ENCODE measurements at regions not wholly inside any gene's neighbourhood (a gene's known extent, or its start where the extent isn't known, plus 50 kb on each side); places are given as distances from the start of the nearest gene placed in this dataset.
"Not testable (repeated sequence)": the region's sequence is repeated elsewhere in the genome, so short reads cannot be mapped to it uniquely, and the experiment has no call there.

GRCh38 chr1:58183286-58183685 lies 363.2 kb downstream of the OMA1 start:
- no peak for DNase-seq

GRCh38 chr1:58180537-58180936 lies 366.0 kb downstream of the OMA1 start:
- no peak for DNase-seq

GRCh38 chr1:58169160-58169559 lies 377.4 kb downstream of the OMA1 start:
- DNase-seq: not testable (repeated sequence)

GRCh38 chr1:58167131-58167530 lies 379.4 kb downstream of the OMA1 start:
- DNase-seq: not testable (repeated sequence)

- DNase-seq: no peak
Measured at GRCh38 chr1:58166417-58166816, 380.1 kb downstream of the OMA1 start.

GRCh38 chr1:58165073-58165472 lies 381.5 kb downstream of the OMA1 start:
- DNase-seq: no peak

GRCh38 chr1:58162952-58163550 lies 383.5 kb downstream of the OMA1 start:
- no peak for DNase-seq

- DNase-seq: no peak
Measured at GRCh38 chr1:58159434-58159830, 387.1 kb downstream of the OMA1 start.

GRCh38 chr1:58158506-58159433 lies 387.8 kb downstream of the OMA1 start:
- no peak for DNase-seq

GRCh38 chr1:58158016-58158415 lies 388.5 kb downstream of the OMA1 start:
- DNase-seq: no peak

GRCh38 chr1:58157256-58157655 lies 389.3 kb downstream of the OMA1 start:
- DNase-seq: no peak

GRCh38 chr1:58156831-58157230 lies 389.7 kb downstream of the OMA1 start:
- DNase-seq: no peak

- no peak for DNase-seq
Measured at GRCh38 chr1:58156124-58156468, 390.4 kb downstream of the OMA1 start.

GRCh38 chr1:58155418-58156123 lies 391.0 kb downstream of the OMA1 start:
- DNase-seq: no peak

GRCh38 chr1:58154256-58154655 lies 392.3 kb downstream of the OMA1 start:
- no peak for DNase-seq

GRCh38 chr1:58152697-58153096 lies 393.8 kb downstream of the OMA1 start:
- no peak for DNase-seq

GRCh38 chr1:58149271-58149812 lies 397.2 kb downstream of the OMA1 start:
- no peak for DNase-seq

- no peak for DNase-seq
Measured at GRCh38 chr1:58144698-58145270, 401.7 kb downstream of the OMA1 start.

- no peak for DNase-seq
Measured at GRCh38 chr1:58143972-58144697, 402.4 kb downstream of the OMA1 start.

GRCh38 chr1:58136387-58136786 lies 410.1 kb downstream of the OMA1 start:
- no peak for DNase-seq

- no peak for DNase-seq
Measured at GRCh38 chr1:58135821-58136321, 410.7 kb downstream of the OMA1 start.

GRCh38 chr1:58133562-58133961 lies 413.0 kb downstream of the OMA1 start:
- DNase-seq: no peak

All from 8988T (cell line).